ENCODE measurements at regions not wholly inside any gene's neighbourhood (a gene's known extent, or its start where the extent isn't known, plus 50 kb on each side); places are given as distances from the start of the nearest gene placed in this dataset.

GRCh38 chr2:20561637-20562454 is 89.1 kb downstream of the HS1BP3 start:
- no peak for TF ChIP-seq POLR2A (IDR thresholded peaks at IDR 0.05; ENCODE audit: low read depth)
- TF ChIP-seq CTCF (IDR thresholded peaks at IDR 0.05) = no peak
